OCI-LY3 (cell line): ENCODE measurements at regions not wholly inside any gene's neighbourhood (a gene's known extent, or its start where the extent isn't known, plus 50 kb on each side); places are given as distances from the start of the nearest gene placed in this dataset.

ENCODE experiments used
- CTCF ChIP-seq: fragments of 200-600, 300-600 bp; sonication (generic); IDR thresholded peaks from 2 replicates; pipeline ENCODE4 v1.5.1; 2014; ENCODE audit warnings: antibody characterized with exemption, low read length, low read depth
- EZH2phosphoT487 ChIP-seq: fragments of 200-600 bp; shearing (Covaris generic); IDR thresholded peaks from 2 replicates; pipeline ENCODE4 v1.6.1; 2018; ENCODE audit warnings: antibody characterized with exemption, mixed run types, low read depth

- no peak for TF ChIP-seq CTCF
- no peak for TF ChIP-seq EZH2phosphoT487
Measured at GRCh38 chr6:40695114-40695513, 108.0 kb upstream of the LRFN2 start.
